ENCODE measurements at regions not wholly inside any gene's neighbourhood (a gene's known extent, or its start where the extent isn't known, plus 50 kb on each side); places are given as distances from the start of the nearest gene placed in this dataset.

GRCh38 chr1:95554408-95554807 is 320.4 kb downstream of the RWDD3 start (continued):
- TF ChIP-seq HDAC2 (IDR thresholded peaks at IDR 0.05; ENCODE audit: borderline replicate concordance in 1 of 2, low read depth in 2 of 2, low read length in 2 of 2) (no peak), ASH2L (IDR thresholded peaks at IDR 0.05; ENCODE audit: low read length) (no peak), SP2 (IDR thresholded peaks at IDR 0.05; ENCODE audit: low read length) (no peak)

Data from H1 (cell line).